ENCODE measurements at regions not wholly inside any gene's neighbourhood (a gene's known extent, or its start where the extent isn't known, plus 50 kb on each side); places are given as distances from the start of the nearest gene placed in this dataset.

GRCh38 chr16:51932317-51932716 lies 614.6 kb downstream of the TOX3 start:
- TF ChIP-seq CTCF (conservative IDR thresholded peaks at IDR 0.05; ENCODE audit: low read length) (no peak), EZH2phosphoT487 (IDR thresholded peaks at IDR 0.05; ENCODE audit: borderline replicate concordance) (no peak)
